DND-41 (cell line): ENCODE measurements at regions not wholly inside any gene's neighbourhood (a gene's known extent, or its start where the extent isn't known, plus 50 kb on each side); places are given as distances from the start of the nearest gene placed in this dataset.

Source experiments
- EZH2 ChIP-seq: IDR thresholded peaks from 3 replicates; pipeline ENCODE4 v1.6.1; 2012; ENCODE audit warnings: borderline replicate concordance, low read depth, mild to moderate bottlenecking, moderate library complexity, low read length, inconsistent platforms; ENCODE audit not compliant: severe bottlenecking
- TF ChIP-seq, protein P1 (sequence below): IDR thresholded peaks from 2 replicates; pipeline ENCODE4 v1.5.1; 2012; ENCODE audit warnings: borderline replicate concordance, low read length, moderate library complexity, mild to moderate bottlenecking; ENCODE audit not compliant: poor library complexity, severe bottlenecking; ENCODE audit errors: extremely low read depth

DNA sequence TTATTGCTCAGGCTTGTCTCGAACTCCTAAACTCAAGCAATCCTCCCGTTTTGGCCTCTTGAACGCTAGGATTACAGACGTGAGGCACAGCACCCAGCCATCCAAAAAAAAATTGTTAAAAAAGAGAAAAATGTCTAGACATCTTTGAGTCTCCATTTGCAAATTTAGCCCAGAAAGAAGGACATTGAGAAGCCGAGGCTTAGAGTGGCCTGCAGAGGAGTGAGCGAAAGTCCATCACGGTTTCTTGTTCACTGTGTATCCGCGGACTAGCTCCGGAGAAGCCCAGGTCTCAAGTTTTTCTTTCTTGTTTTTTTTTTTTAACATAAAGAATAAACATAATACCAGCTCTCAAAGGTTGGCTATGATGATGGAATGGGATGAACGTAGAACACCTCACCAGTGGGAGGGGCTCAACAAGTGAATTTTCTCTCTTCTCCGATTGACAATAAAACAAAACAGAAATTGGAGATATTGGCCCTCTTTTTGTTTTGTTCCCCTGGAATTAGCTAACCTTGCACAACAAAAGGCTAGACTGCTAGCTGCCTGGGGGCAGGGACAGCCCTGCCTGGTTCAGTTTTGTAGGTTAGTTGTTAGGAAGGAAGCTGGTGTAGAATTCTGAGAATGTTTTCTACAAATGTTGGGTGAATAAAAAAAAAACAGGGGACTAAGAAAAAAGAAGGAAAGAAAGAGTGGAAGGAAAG is 163.4 kb downstream of the MYCN start:
- TF ChIP-seq, protein P1, sequence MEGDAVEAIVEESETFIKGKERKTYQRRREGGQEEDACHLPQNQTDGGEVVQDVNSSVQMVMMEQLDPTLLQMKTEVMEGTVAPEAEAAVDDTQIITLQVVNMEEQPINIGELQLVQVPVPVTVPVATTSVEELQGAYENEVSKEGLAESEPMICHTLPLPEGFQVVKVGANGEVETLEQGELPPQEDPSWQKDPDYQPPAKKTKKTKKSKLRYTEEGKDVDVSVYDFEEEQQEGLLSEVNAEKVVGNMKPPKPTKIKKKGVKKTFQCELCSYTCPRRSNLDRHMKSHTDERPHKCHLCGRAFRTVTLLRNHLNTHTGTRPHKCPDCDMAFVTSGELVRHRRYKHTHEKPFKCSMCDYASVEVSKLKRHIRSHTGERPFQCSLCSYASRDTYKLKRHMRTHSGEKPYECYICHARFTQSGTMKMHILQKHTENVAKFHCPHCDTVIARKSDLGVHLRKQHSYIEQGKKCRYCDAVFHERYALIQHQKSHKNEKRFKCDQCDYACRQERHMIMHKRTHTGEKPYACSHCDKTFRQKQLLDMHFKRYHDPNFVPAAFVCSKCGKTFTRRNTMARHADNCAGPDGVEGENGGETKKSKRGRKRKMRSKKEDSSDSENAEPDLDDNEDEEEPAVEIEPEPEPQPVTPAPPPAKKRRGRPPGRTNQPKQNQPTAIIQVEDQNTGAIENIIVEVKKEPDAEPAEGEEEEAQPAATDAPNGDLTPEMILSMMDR = no peak
- TF ChIP-seq EZH2 = no peak
